OCI-LY1 (cell line): ENCODE measurements at regions not wholly inside any gene's neighbourhood (a gene's known extent, or its start where the extent isn't known, plus 50 kb on each side); places are given as distances from the start of the nearest gene placed in this dataset.

Experiments
- H2AFZ ChIP-seq: fragments of 200-600 bp; sonication (generic), shearing (Covaris generic); 2 replicates; pipeline ENCODE4 v1.6.0; 2014; ENCODE audit warnings: antibody characterized with exemption, mild to moderate bottlenecking, low read length
- H3F3A ChIP-seq: fragments of 200-600 bp; sonication (generic), shearing (Covaris generic); 2 replicates; pipeline ENCODE4 v1.6.0; 2014; ENCODE audit warnings: mild to moderate bottlenecking, antibody characterized with exemption, low read length, moderate library complexity; ENCODE audit not compliant: insufficient read depth
- H3K27ac ChIP-seq: fragments of 200-600 bp; sonication (generic); 2 replicates; pipeline ENCODE4 v1.5.1; 2014; ENCODE audit warnings: low read length, mixed run types, mild to moderate bottlenecking, low read depth; ENCODE audit not compliant: poor library complexity, severe bottlenecking
- H3K27me3 ChIP-seq: fragments of 200-600 bp; sonication (generic); 2 replicates; pipeline ENCODE4 v1.6.0; 2014; ENCODE audit warnings: antibody characterized with exemption, mild to moderate bottlenecking, low read length, moderate library complexity; ENCODE audit not compliant: insufficient read depth
- H3K36me3 ChIP-seq: fragments of 200-600 bp; sonication (generic); 2 replicates; pipeline ENCODE4 v1.6.1; 2014; ENCODE audit warnings: mild to moderate bottlenecking, antibody characterized with exemption, low read length, moderate library complexity, mixed read lengths; ENCODE audit not compliant: insufficient read depth
- H3K4me1 ChIP-seq: fragments of 200-600 bp; sonication (generic); 2 replicates; pipeline ENCODE4 v1.5.1; 2014; ENCODE audit warnings: mild to moderate bottlenecking, low read length, moderate library complexity; ENCODE audit not compliant: insufficient read depth, severe bottlenecking
- H3K4me2 ChIP-seq: fragments of 200-600 bp; sonication (generic), shearing (Covaris generic); 2 replicates; pipeline ENCODE4 v1.6.1; 2014; ENCODE audit warnings: low read length
- H3K4me3 ChIP-seq: fragments of 200-600 bp; sonication (generic); 2 replicates; pipeline ENCODE4 v1.5.1; 2014; ENCODE audit warnings: low read length, low read depth, mild to moderate bottlenecking, mixed read lengths; ENCODE audit not compliant: poor library complexity, severe bottlenecking
- H3K79me2 ChIP-seq: fragments of 200-600 bp; shearing (Covaris generic); 2 replicates; pipeline ENCODE4 v1.6.1; 2016; ENCODE audit warnings: mixed run types, low read length, mixed read lengths; ENCODE audit not compliant: insufficient read depth
- H3K9ac ChIP-seq: fragments of 200-600 bp; sonication (generic), shearing (Covaris generic); 2 replicates; pipeline ENCODE4 v1.6.1; 2014; ENCODE audit warnings: mild to moderate bottlenecking, low read length, mixed read lengths
- H3K9me2 ChIP-seq: fragments of 200-600 bp; sonication (generic), shearing (Covaris generic); 2 replicates; pipeline ENCODE4 v1.6.1; 2014; ENCODE audit warnings: low read depth, mild to moderate bottlenecking, low read length, mixed read lengths
- H3K9me3 ChIP-seq: fragments of 200-600 bp; shearing (Covaris generic); 2 replicates; pipeline ENCODE4 v1.6.1; 2014; ENCODE audit warnings: low read length, mixed read lengths
- H4K20me1 ChIP-seq: fragments of 200-600 bp; sonication (generic), shearing (Covaris generic); 2 replicates; pipeline ENCODE4 v1.6.0; 2016; ENCODE audit warnings: mild to moderate bottlenecking, low read length; ENCODE audit not compliant: insufficient read depth
- CTCF ChIP-seq: fragments of 200-600 bp; sonication (generic), shearing (Covaris generic); IDR thresholded peaks from 2 replicates; pipeline ENCODE4 v1.5.1; 2017; ENCODE audit warnings: mild to moderate bottlenecking, antibody characterized with exemption, low read length, moderate library complexity, mixed read lengths
- EZH2 ChIP-seq: fragments of 200-600 bp; sonication (generic), shearing (Covaris generic); IDR thresholded peaks from 2 replicates; pipeline ENCODE4 v1.8.0; 2017; ENCODE audit warnings: borderline replicate concordance, mixed run types, mild to moderate bottlenecking, antibody characterized with exemption, low read length, moderate library complexity, mixed read lengths

- no peaks in the 10 kb centered on the region; the same call in 1 of the 2 replicates for H3K27me3 ChIP-seq
- H3K4me3 ChIP-seq, result no peak overlapping the region
- no peak overlapping the region for H3K4me2 ChIP-seq
- H3K9ac ChIP-seq, result no peak overlapping the region
- no peaks in the 10 kb centered on the region for H3K79me2 ChIP-seq
- peaks cover 6% of the 10 kb centered on the region for H3K9me3 ChIP-seq
- H2AFZ ChIP-seq, result no peak overlapping the region
- no peaks in the 10 kb centered on the region for H3K9me2 ChIP-seq
- no peaks in the 10 kb centered on the region; the same call in 1 of the 2 replicates for H3K36me3 ChIP-seq
- no peaks in the 10 kb centered on the region for H4K20me1 ChIP-seq
- H3K4me1 ChIP-seq, result peaks cover 13% of the 10 kb centered on the region
- H3K27ac ChIP-seq, result no peak overlapping the region
- no peak for TF ChIP-seq CTCF
- no peak for TF ChIP-seq EZH2
- no peaks in the 10 kb centered on the region for H3F3A ChIP-seq
These were observed 126.9 kb upstream of the NDUFV2 start for GRCh38 chr18:8975624-8976023.

- Histone ChIP-seq H3K36me3 (no peaks in the 10 kb centered on the region; the same call in 1 of the 2 replicates), H3K27ac (no peak overlapping the region), H3K9me3 (peaks cover 6% of the 10 kb centered on the region)
These were observed 125.9 kb upstream of the NDUFV2 start for GRCh38 chr18:8976606-8977005.

GRCh38 chr18:8977166-8977565, 125.3 kb upstream of the NDUFV2 start:
- H3K4me3 ChIP-seq, result no peak overlapping the region
- peaks cover 15% of the 10 kb centered on the region for H3K4me1 ChIP-seq
- H3K9me2 ChIP-seq, result no peaks in the 10 kb centered on the region
- H3K79me2 ChIP-seq, result no peaks in the 10 kb centered on the region
- H3K36me3 ChIP-seq, result no peaks in the 10 kb centered on the region; the same call in 1 of the 2 replicates
- H3K27me3 ChIP-seq, result no peaks in the 10 kb centered on the region; the same call in 1 of the 2 replicates
- H3K27ac ChIP-seq, result no peak overlapping the region
- no peak overlapping the region for H3K9ac ChIP-seq
- TF ChIP-seq EZH2 (no peak), CTCF (no peak)
- H3F3A ChIP-seq, result no peaks in the 10 kb centered on the region
- peaks cover 6% of the 10 kb centered on the region for H3K9me3 ChIP-seq
- H2AFZ ChIP-seq, result no peak overlapping the region
- no peaks in the 10 kb centered on the region for H4K20me1 ChIP-seq
- no peak overlapping the region for H3K4me2 ChIP-seq

More at GRCh38 chr18:8976606-8977005, 125.9 kb upstream of the NDUFV2 start:
- TF ChIP-seq EZH2, result no peak
- no peak for TF ChIP-seq CTCF
- Histone ChIP-seq H3K9ac (no peak overlapping the region), H3K27me3 (no peaks in the 10 kb centered on the region; the same call in 1 of the 2 replicates), H3K4me3 (no peak overlapping the region), H3K4me1 (peaks cover 13% of the 10 kb centered on the region), H3K4me2 (no peak overlapping the region), H3K9me2 (no peaks in the 10 kb centered on the region), H3K79me2 (no peaks in the 10 kb centered on the region), H3F3A (no peaks in the 10 kb centered on the region), H4K20me1 (no peaks in the 10 kb centered on the region), H2AFZ (no peak overlapping the region)
